ENCODE measurements at regions not wholly inside any gene's neighbourhood (a gene's known extent, or its start where the extent isn't known, plus 50 kb on each side); places are given as distances from the start of the nearest gene placed in this dataset.

DNA sequence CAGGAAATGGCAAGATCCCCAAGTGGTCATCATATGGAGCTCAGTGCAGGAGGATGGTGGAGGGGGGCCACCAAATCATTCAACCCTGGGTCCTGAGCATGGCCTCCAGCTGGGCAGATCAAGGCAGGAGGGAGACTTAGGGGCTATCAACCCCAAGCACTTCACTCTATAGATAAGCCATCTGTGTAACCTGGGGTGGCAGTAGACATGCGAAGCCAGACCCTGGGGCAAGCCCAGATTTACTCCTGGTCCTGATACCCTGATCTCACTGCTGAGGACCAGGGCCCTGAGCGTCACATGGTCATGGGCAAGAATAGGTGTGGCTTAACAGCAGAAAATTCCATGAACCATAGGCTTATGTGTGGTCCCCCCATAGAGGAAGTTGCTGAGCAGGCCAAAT is 173.0 kb upstream of the ADCY1 start:
- H3K4me3 ChIP-seq (replicated peaks in 1 of 4; ENCODE audit: control extremely low read depth in 1 of 4, insufficient read depth in 1 of 4, low read depth in 3 of 4, low read length in 4 of 4), result no peak overlapping the region
- no peak overlapping the region for H3K9ac ChIP-seq (ENCODE audit: insufficient read depth, low read length)
- H3K79me2 ChIP-seq (ENCODE audit: control insufficient read depth, insufficient read depth, low read length), result no peaks in the 10 kb centered on the region
- H4K20me1 ChIP-seq (ENCODE audit: control insufficient read depth, extremely low read depth, insufficient read depth, low read length), result no peaks in the 10 kb centered on the region
- DNase-seq (ENCODE audit: low read depth in 2 of 2), result no peak
- H3K4me1 ChIP-seq (ENCODE audit: control insufficient read depth, extremely low read depth, insufficient read depth, low read length), result peaks cover 2% of the 10 kb centered on the region
- no peaks in the 10 kb centered on the region for H3K27me3 ChIP-seq (ENCODE audit: control insufficient read depth, insufficient read depth, low read length)
- no peak overlapping the region for H2AFZ ChIP-seq (ENCODE audit: low read length)
- no peaks in the 10 kb centered on the region for H3K9me3 ChIP-seq (ENCODE audit: control insufficient read depth, insufficient read depth, low read depth, low read length)
- no peaks in the 10 kb centered on the region for H3K36me3 ChIP-seq (ENCODE audit: control insufficient read depth, insufficient read depth, low read length)
- H3K27ac ChIP-seq (ENCODE audit: insufficient read depth, low read length), result no peak overlapping the region
- H3K4me2 ChIP-seq (ENCODE audit: extremely low read depth, insufficient read depth, low read length), result no peak overlapping the region
- no peak for TF ChIP-seq CTCF (conservative IDR thresholded peaks at IDR 0.05 in 1 of 2, IDR thresholded peaks at IDR 0.05 in 1 of 2; ENCODE audit: low read depth in 1 of 2, low read length in 2 of 2)

GRCh38 chr7:45401851-45402250 is 172.3 kb upstream of the ADCY1 start:
- Histone ChIP-seq H3K79me2 (ENCODE audit: control insufficient read depth, insufficient read depth, low read length) (no peaks in the 10 kb centered on the region), H3K36me3 (ENCODE audit: control insufficient read depth, insufficient read depth, low read length) (no peaks in the 10 kb centered on the region), H3K4me3 (replicated peaks in 1 of 4; ENCODE audit: control extremely low read depth in 1 of 4, insufficient read depth in 1 of 4, low read depth in 3 of 4, low read length in 4 of 4) (no peak overlapping the region), H3K27ac (ENCODE audit: insufficient read depth, low read length) (no peak overlapping the region), H3K4me2 (ENCODE audit: extremely low read depth, insufficient read depth, low read length) (no peak overlapping the region), H3K9ac (ENCODE audit: insufficient read depth, low read length) (no peak overlapping the region), H3K9me3 (ENCODE audit: control insufficient read depth, insufficient read depth, low read depth, low read length) (no peaks in the 10 kb centered on the region), H3K4me1 (ENCODE audit: control insufficient read depth, extremely low read depth, insufficient read depth, low read length) (peaks cover 2% of the 10 kb centered on the region), H3K27me3 (ENCODE audit: control insufficient read depth, insufficient read depth, low read length) (no peaks in the 10 kb centered on the region), H2AFZ (ENCODE audit: low read length) (no peak overlapping the region), H4K20me1 (ENCODE audit: control insufficient read depth, extremely low read depth, insufficient read depth, low read length) (no peaks in the 10 kb centered on the region)
- DNase-seq (ENCODE audit: low read depth in 2 of 2), result no peak
- TF ChIP-seq EZH2 (IDR thresholded peaks at IDR 0.05; ENCODE audit: low read length, missing control alignments), result no peak
- no peak for TF ChIP-seq CTCF (conservative IDR thresholded peaks at IDR 0.05 in 1 of 2, IDR thresholded peaks at IDR 0.05 in 1 of 2; ENCODE audit: low read depth in 1 of 2, low read length in 2 of 2)

- peaks cover 2% of the 10 kb centered on the region for H3K4me1 ChIP-seq (ENCODE audit: control insufficient read depth, extremely low read depth, insufficient read depth, low read length)
- H3K4me3 ChIP-seq (replicated peaks in 1 of 4; ENCODE audit: control extremely low read depth in 1 of 4, insufficient read depth in 1 of 4, low read depth in 3 of 4, low read length in 4 of 4), result no peak overlapping the region
- H3K79me2 ChIP-seq (ENCODE audit: control insufficient read depth, insufficient read depth, low read length), result no peaks in the 10 kb centered on the region
- peak; percentile 77 to 86 for DNase-seq (ENCODE audit: low read depth in 2 of 2)
- no peak overlapping the region for H3K4me2 ChIP-seq (ENCODE audit: extremely low read depth, insufficient read depth, low read length)
- no peak for TF ChIP-seq EZH2 (IDR thresholded peaks at IDR 0.05; ENCODE audit: low read length, missing control alignments)
- no peak for TF ChIP-seq CTCF (conservative IDR thresholded peaks at IDR 0.05 in 1 of 2, IDR thresholded peaks at IDR 0.05 in 1 of 2; ENCODE audit: low read depth in 1 of 2, low read length in 2 of 2)
- H3K27ac ChIP-seq (ENCODE audit: insufficient read depth, low read length), result no peak overlapping the region
- H2AFZ ChIP-seq (ENCODE audit: low read length), result no peak overlapping the region
- H3K36me3 ChIP-seq (ENCODE audit: control insufficient read depth, insufficient read depth, low read length), result no peaks in the 10 kb centered on the region
- no peaks in the 10 kb centered on the region for H3K9me3 ChIP-seq (ENCODE audit: control insufficient read depth, insufficient read depth, low read depth, low read length)
- no peaks in the 10 kb centered on the region for H3K27me3 ChIP-seq (ENCODE audit: control insufficient read depth, insufficient read depth, low read length)
- H3K9ac ChIP-seq (ENCODE audit: insufficient read depth, low read length), result no peak overlapping the region
- no peaks in the 10 kb centered on the region for H4K20me1 ChIP-seq (ENCODE audit: control insufficient read depth, extremely low read depth, insufficient read depth, low read length)
Measured at GRCh38 chr7:45402480-45403218, 171.5 kb upstream of the ADCY1 start.

Measured in fibroblast of lung (primary cell).